ENCODE measurements at regions not wholly inside any gene's neighbourhood (a gene's known extent, or its start where the extent isn't known, plus 50 kb on each side); places are given as distances from the start of the nearest gene placed in this dataset.

- no peak for TF ChIP-seq REST (IDR thresholded peaks at IDR 0.05; ENCODE audit: low read depth)
- TF ChIP-seq, protein P1, sequence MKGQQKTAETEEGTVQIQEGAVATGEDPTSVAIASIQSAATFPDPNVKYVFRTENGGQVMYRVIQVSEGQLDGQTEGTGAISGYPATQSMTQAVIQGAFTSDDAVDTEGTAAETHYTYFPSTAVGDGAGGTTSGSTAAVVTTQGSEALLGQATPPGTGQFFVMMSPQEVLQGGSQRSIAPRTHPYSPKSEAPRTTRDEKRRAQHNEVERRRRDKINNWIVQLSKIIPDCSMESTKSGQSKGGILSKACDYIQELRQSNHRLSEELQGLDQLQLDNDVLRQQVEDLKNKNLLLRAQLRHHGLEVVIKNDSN (IDR thresholded peaks at IDR 0.05) = no peak
- TF ChIP-seq TEAD4 (IDR thresholded peaks at IDR 0.05) = no peak
- TF ChIP-seq YY1 (IDR thresholded peaks at IDR 0.05; ENCODE audit: low read depth) = no peak
- TF ChIP-seq CREB1 (IDR thresholded peaks at IDR 0.05; ENCODE audit: low read depth) = no peak
- TF ChIP-seq NFIC (IDR thresholded peaks at IDR 0.05) = no peak
- TF ChIP-seq MAX (IDR thresholded peaks at IDR 0.05) = no peak
- no peak for TF ChIP-seq TAF1 (IDR thresholded peaks at IDR 0.05; ENCODE audit: low read depth)
- no peak for TF ChIP-seq EP300 (IDR thresholded peaks at IDR 0.05; ENCODE audit: borderline replicate concordance)
- TF ChIP-seq EGR1 (IDR thresholded peaks at IDR 0.05) = no peak
- no peak for TF ChIP-seq ZBTB7A (IDR thresholded peaks at IDR 0.05; ENCODE audit: low read depth)
- no peak for TF ChIP-seq RAD21 (IDR thresholded peaks at IDR 0.05; ENCODE audit: low read depth)
- TF ChIP-seq TCF12 (IDR thresholded peaks at IDR 0.05; ENCODE audit: low read depth) = no peak
These were observed 119.8 kb upstream of the SLCO3A1 start for GRCh38 chr15:91733661-91734060.

GRCh38 chr15:91737151-91737818, 116.2 kb upstream of the SLCO3A1 start:
- TF ChIP-seq NFIC (IDR thresholded peaks at IDR 0.05) = no peak
- TF ChIP-seq FOXM1 (IDR thresholded peaks at IDR 0.05; ENCODE audit: borderline replicate concordance, low read depth) = no peak
- TF ChIP-seq YY1 (IDR thresholded peaks at IDR 0.05; ENCODE audit: low read depth) = no peak
- TF ChIP-seq TEAD4 (IDR thresholded peaks at IDR 0.05) = no peak
- no peak for TF ChIP-seq TCF12 (IDR thresholded peaks at IDR 0.05; ENCODE audit: low read depth)
- TF ChIP-seq REST (IDR thresholded peaks at IDR 0.05; ENCODE audit: low read depth) = no peak
- no peak for TF ChIP-seq CEBPB (IDR thresholded peaks at IDR 0.05)
- TF ChIP-seq MAX (IDR thresholded peaks at IDR 0.05) = no peak
- TF ChIP-seq EGR1 (IDR thresholded peaks at IDR 0.05) = no peak
- TF ChIP-seq RAD21 (IDR thresholded peaks at IDR 0.05; ENCODE audit: low read depth) = no peak
- TF ChIP-seq, protein P1 (IDR thresholded peaks at IDR 0.05) = no peak
- TF ChIP-seq TAF1 (IDR thresholded peaks at IDR 0.05; ENCODE audit: low read depth) = no peak
- TF ChIP-seq CREB1 (IDR thresholded peaks at IDR 0.05; ENCODE audit: low read depth) = no peak
- TF ChIP-seq EP300 (IDR thresholded peaks at IDR 0.05; ENCODE audit: borderline replicate concordance) = no peak
- TF ChIP-seq ZBTB7A (IDR thresholded peaks at IDR 0.05; ENCODE audit: low read depth) = no peak

- TF ChIP-seq TEAD4 (IDR thresholded peaks at IDR 0.05) (no peak), TCF12 (IDR thresholded peaks at IDR 0.05; ENCODE audit: low read depth) (no peak), EP300 (IDR thresholded peaks at IDR 0.05; ENCODE audit: borderline replicate concordance) (no peak), YY1 (IDR thresholded peaks at IDR 0.05; ENCODE audit: low read depth) (no peak), ZBTB7A (IDR thresholded peaks at IDR 0.05; ENCODE audit: low read depth) (no peak), EGR1 (IDR thresholded peaks at IDR 0.05) (no peak)
These were observed 111.5 kb upstream of the SLCO3A1 start for GRCh38 chr15:91741986-91742385.

DNA sequence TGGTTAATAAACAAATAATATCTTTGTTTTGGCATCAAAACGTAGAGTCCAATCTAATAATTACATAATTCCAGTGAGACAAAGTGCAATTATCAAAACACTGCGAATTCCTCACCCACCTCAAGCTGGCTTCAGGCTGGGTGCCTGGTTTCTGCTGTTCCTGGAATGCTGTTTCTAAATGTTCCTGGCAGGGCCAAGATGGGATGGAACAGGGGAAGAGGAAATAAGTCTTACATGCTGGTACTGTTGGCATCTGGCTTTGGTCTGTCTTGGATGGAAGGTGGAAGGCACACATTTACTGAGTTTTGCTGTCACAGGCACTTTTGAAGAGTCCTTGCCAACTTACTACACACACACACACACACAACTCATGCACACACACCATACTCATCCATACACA, 101.9 kb upstream of the SLCO3A1 start:
- TF ChIP-seq TCF12 (IDR thresholded peaks at IDR 0.05; ENCODE audit: low read depth) = no peak
- no peak for TF ChIP-seq FOXM1 (IDR thresholded peaks at IDR 0.05; ENCODE audit: borderline replicate concordance, low read depth)
- no peak for TF ChIP-seq EGR1 (IDR thresholded peaks at IDR 0.05)
- TF ChIP-seq NFIC (IDR thresholded peaks at IDR 0.05) = no peak
- no peak for TF ChIP-seq RAD21 (IDR thresholded peaks at IDR 0.05; ENCODE audit: low read depth)
- TF ChIP-seq ZBTB7A (IDR thresholded peaks at IDR 0.05; ENCODE audit: low read depth) = no peak
- TF ChIP-seq TAF1 (IDR thresholded peaks at IDR 0.05; ENCODE audit: low read depth) = no peak
- TF ChIP-seq EP300 (IDR thresholded peaks at IDR 0.05; ENCODE audit: borderline replicate concordance) = no peak
- TF ChIP-seq CEBPB (IDR thresholded peaks at IDR 0.05) = no peak
- no peak for TF ChIP-seq CREB1 (IDR thresholded peaks at IDR 0.05; ENCODE audit: low read depth)
- no peak for TF ChIP-seq REST (IDR thresholded peaks at IDR 0.05; ENCODE audit: low read depth)
- TF ChIP-seq MAX (IDR thresholded peaks at IDR 0.05) = no peak
- TF ChIP-seq TEAD4 (IDR thresholded peaks at IDR 0.05) = no peak
- TF ChIP-seq, protein P1 (IDR thresholded peaks at IDR 0.05) = no peak
- no peak for TF ChIP-seq YY1 (IDR thresholded peaks at IDR 0.05; ENCODE audit: low read depth)
